ENCODE measurements at regions not wholly inside any gene's neighbourhood (a gene's known extent, or its start where the extent isn't known, plus 50 kb on each side); places are given as distances from the start of the nearest gene placed in this dataset.

GRCh38 chr1:186540521-186540920, 79.6 kb upstream of the PDC start:
- Mint-ChIP-seq H3K36me3 (ENCODE audit: low read depth) (no peaks in the 10 kb centered on the region), H3K4me1 (ENCODE audit: low read depth) (no peaks in the 10 kb centered on the region), H3K27ac (no peak overlapping the region), H3K9me3 (ENCODE audit: insufficient read depth) (peaks cover 3% of the 10 kb centered on the region), H3K27me3 (ENCODE audit: low read depth) (no peaks in the 10 kb centered on the region), H3K4me3 (no peak overlapping the region)
- ATAC-seq (no peak), DNase-seq (no peak)
- POLR2A ChIA-PET, result no interaction called here
- CTCF ChIA-PET, result no interaction called here

- ATAC-seq (no peak), DNase-seq (no peak)
- H3K36me3 Mint-ChIP-seq (ENCODE audit: low read depth), result no peaks in the 10 kb centered on the region
- H3K4me1 Mint-ChIP-seq (ENCODE audit: low read depth), result no peaks in the 10 kb centered on the region
- POLR2A ChIA-PET, result no interaction called here
- no peak overlapping the region for H3K27ac Mint-ChIP-seq
- no peaks in the 10 kb centered on the region for H3K9me3 Mint-ChIP-seq (ENCODE audit: insufficient read depth)
- no peak overlapping the region for H3K4me3 Mint-ChIP-seq
- no peaks in the 10 kb centered on the region for H3K27me3 Mint-ChIP-seq (ENCODE audit: low read depth)
- CTCF ChIA-PET, result no interaction called here
These were observed 75.5 kb upstream of the PDC start for GRCh38 chr1:186536273-186536890.

- ATAC-seq, result no peak
- ChIA-PET CTCF (no interaction called here), POLR2A (no interaction called here)
- H3K27ac Mint-ChIP-seq, result no peak overlapping the region
- H3K9me3 Mint-ChIP-seq (ENCODE audit: insufficient read depth), result no peaks in the 10 kb centered on the region
- no peaks in the 10 kb centered on the region for H3K27me3 Mint-ChIP-seq (ENCODE audit: low read depth)
- H3K36me3 Mint-ChIP-seq (ENCODE audit: low read depth), result no peaks in the 10 kb centered on the region
- H3K4me1 Mint-ChIP-seq (ENCODE audit: low read depth), result no peaks in the 10 kb centered on the region
- H3K4me3 Mint-ChIP-seq, result no peak overlapping the region
- no peak for DNase-seq
These were observed 74.6 kb upstream of the PDC start for GRCh38 chr1:186535388-186536133.

- DNase-seq, result no peak
- ChIA-PET CTCF (no interaction called here), POLR2A (no interaction called here)
- H3K4me1 Mint-ChIP-seq (ENCODE audit: low read depth), result no peaks in the 10 kb centered on the region
- ATAC-seq, result no peak
- H3K9me3 Mint-ChIP-seq (ENCODE audit: insufficient read depth), result no peaks in the 10 kb centered on the region
- no peak overlapping the region for H3K4me3 Mint-ChIP-seq
- no peaks in the 10 kb centered on the region for H3K36me3 Mint-ChIP-seq (ENCODE audit: low read depth)
- H3K27me3 Mint-ChIP-seq (ENCODE audit: low read depth), result no peaks in the 10 kb centered on the region
- H3K27ac Mint-ChIP-seq, result no peak overlapping the region
These were observed 73.5 kb upstream of the PDC start for GRCh38 chr1:186534401-186534800.

- H3K27me3 Mint-ChIP-seq (ENCODE audit: low read depth), result no peaks in the 10 kb centered on the region
- H3K27ac Mint-ChIP-seq, result no peak overlapping the region
- H3K4me3 Mint-ChIP-seq, result no peak overlapping the region
- POLR2A ChIA-PET, result no interaction called here
- no peaks in the 10 kb centered on the region for H3K4me1 Mint-ChIP-seq (ENCODE audit: low read depth)
- CTCF ChIA-PET, result no interaction called here
- H3K36me3 Mint-ChIP-seq (ENCODE audit: low read depth), result no peaks in the 10 kb centered on the region
- no peak for DNase-seq
- no peaks in the 10 kb centered on the region for H3K9me3 Mint-ChIP-seq (ENCODE audit: insufficient read depth)
- ATAC-seq, result no peak
These were observed 71.6 kb upstream of the PDC start for GRCh38 chr1:186532466-186532865.

- POLR2A ChIA-PET, result no interaction called here
- no peaks in the 10 kb centered on the region for H3K9me3 Mint-ChIP-seq (ENCODE audit: insufficient read depth)
- no peak overlapping the region for H3K4me3 Mint-ChIP-seq
- no peaks in the 10 kb centered on the region for H3K36me3 Mint-ChIP-seq (ENCODE audit: low read depth)
- no peak overlapping the region for H3K27ac Mint-ChIP-seq
- CTCF ChIA-PET, result no interaction called here
- no peak for ATAC-seq
- H3K4me1 Mint-ChIP-seq (ENCODE audit: low read depth), result no peaks in the 10 kb centered on the region
- DNase-seq, result no peak
- H3K27me3 Mint-ChIP-seq (ENCODE audit: low read depth), result no peaks in the 10 kb centered on the region
These were observed 70.7 kb upstream of the PDC start for GRCh38 chr1:186531561-186532165.

GRCh38 chr1:186530109-186530508, 69.2 kb upstream of the PDC start:
- POLR2A ChIA-PET, result no interaction called here

GRCh38 chr1:186519982-186520381, 59.1 kb upstream of the PDC start:
- H3K27me3 Mint-ChIP-seq (ENCODE audit: low read depth), result no peaks in the 10 kb centered on the region
- DNase-seq (no peak), ATAC-seq (no peak)
- H3K27ac Mint-ChIP-seq, result no peak overlapping the region
- POLR2A ChIA-PET, result no interaction called here
- H3K36me3 Mint-ChIP-seq (ENCODE audit: low read depth), result no peaks in the 10 kb centered on the region
- H3K4me3 Mint-ChIP-seq, result no peak overlapping the region
- no peaks in the 10 kb centered on the region for H3K4me1 Mint-ChIP-seq (ENCODE audit: low read depth)
- CTCF ChIA-PET, result interaction anchor here (1.2 kb wide), 1 partner anchor 41 kb away, joined by 3 read pairs; no protein-coding TSS in a partner anchor
- peaks cover 5% of the 10 kb centered on the region for H3K9me3 Mint-ChIP-seq (ENCODE audit: insufficient read depth)

More at GRCh38 chr1:186530109-186530508, 69.2 kb upstream of the PDC start:
- H3K4me1 Mint-ChIP-seq (ENCODE audit: low read depth), result no peaks in the 10 kb centered on the region
- no peaks in the 10 kb centered on the region for H3K9me3 Mint-ChIP-seq (ENCODE audit: insufficient read depth)
- CTCF ChIA-PET, result no interaction called here
- no peak overlapping the region for H3K27ac Mint-ChIP-seq
- no peaks in the 10 kb centered on the region for H3K27me3 Mint-ChIP-seq (ENCODE audit: low read depth)
- no peak for DNase-seq
- no peak for ATAC-seq
- H3K36me3 Mint-ChIP-seq (ENCODE audit: low read depth), result no peaks in the 10 kb centered on the region
- H3K4me3 Mint-ChIP-seq, result no peak overlapping the region

GRCh38 chr1:186518822-186519381, 58.0 kb upstream of the PDC start:
- H3K4me1 Mint-ChIP-seq (ENCODE audit: low read depth), result no peaks in the 10 kb centered on the region
- H3K36me3 Mint-ChIP-seq (ENCODE audit: low read depth), result no peaks in the 10 kb centered on the region
- POLR2A ChIA-PET, result no interaction called here
- H3K4me3 Mint-ChIP-seq, result no peak overlapping the region
- H3K9me3 Mint-ChIP-seq (ENCODE audit: insufficient read depth), result peaks cover 5% of the 10 kb centered on the region
- no peaks in the 10 kb centered on the region for H3K27me3 Mint-ChIP-seq (ENCODE audit: low read depth)
- H3K27ac Mint-ChIP-seq, result no peak overlapping the region
- ATAC-seq, result no peak
- no peak for DNase-seq
- CTCF ChIA-PET, result no interaction called here

- Mint-ChIP-seq H3K4me1 (ENCODE audit: low read depth) (no peaks in the 10 kb centered on the region), H3K9me3 (ENCODE audit: insufficient read depth) (peaks cover 5% of the 10 kb centered on the region), H3K4me3 (no peak overlapping the region), H3K27me3 (ENCODE audit: low read depth) (no peaks in the 10 kb centered on the region), H3K36me3 (ENCODE audit: low read depth) (no peaks in the 10 kb centered on the region), H3K27ac (no peak overlapping the region)
- ATAC-seq (no peak), DNase-seq (no peak)
- POLR2A ChIA-PET, result no interaction called here
- CTCF ChIA-PET, result no interaction called here
These were observed 57.5 kb upstream of the PDC start for GRCh38 chr1:186518395-186518794.

GRCh38 chr1:186514367-186514766, 53.5 kb upstream of the PDC start:
- Mint-ChIP-seq H3K4me3 (no peak overlapping the region), H3K9me3 (ENCODE audit: insufficient read depth) (peaks cover 4% of the 10 kb centered on the region), H3K36me3 (ENCODE audit: low read depth) (no peaks in the 10 kb centered on the region), H3K27ac (no peak overlapping the region), H3K4me1 (ENCODE audit: low read depth) (no peaks in the 10 kb centered on the region), H3K27me3 (ENCODE audit: low read depth) (no peaks in the 10 kb centered on the region)
- DNase-seq, result no peak
- ChIA-PET CTCF (no interaction called here), POLR2A (no interaction called here)
- no peak for ATAC-seq

- H3K27me3 Mint-ChIP-seq (ENCODE audit: low read depth), result no peaks in the 10 kb centered on the region
- DNase-seq (no peak), ATAC-seq (no peak)
- no peak overlapping the region for H3K4me3 Mint-ChIP-seq
- ChIA-PET POLR2A (no interaction called here), CTCF (interaction anchor here (0.7 kb wide), 1 partner anchor 109 kb away, joined by 3 read pairs; no protein-coding TSS in a partner anchor)
- H3K9me3 Mint-ChIP-seq (ENCODE audit: insufficient read depth), result peaks cover 4% of the 10 kb centered on the region
- H3K4me1 Mint-ChIP-seq (ENCODE audit: low read depth), result no peaks in the 10 kb centered on the region
- no peak overlapping the region for H3K27ac Mint-ChIP-seq
- no peaks in the 10 kb centered on the region for H3K36me3 Mint-ChIP-seq (ENCODE audit: low read depth)
These were observed 52.6 kb upstream of the PDC start for GRCh38 chr1:186513526-186513925.
